SJSA1 (cell line): ENCODE measurements at regions not wholly inside any gene's neighbourhood (a gene's known extent, or its start where the extent isn't known, plus 50 kb on each side); places are given as distances from the start of the nearest gene placed in this dataset.
"Not testable (repeated sequence)": the region's sequence is repeated elsewhere in the genome, so short reads cannot be mapped to it uniquely, and the experiment has no call there.

Experiments
- DNase-seq, 2 experiments: peaks; one replicate each; pipeline ENCODE4 v3.0.0-alpha.2; 2015 to 2020; ENCODE audit warnings: low spot score in 2 of 2, low read depth in 1 of 2
- H3K27ac ChIP-seq: fragments of 250-450 bp; sonication (Bioruptor Pico); 2 replicates; pipeline ENCODE4 v1.5.1; 2020; ENCODE audit warnings: mild to moderate bottlenecking, moderate library complexity
- H3K27me3 ChIP-seq: fragments of 250-450 bp; sonication (Bioruptor Pico); replicated peaks from 2 replicates; pipeline ENCODE4 v1.5.1; 2020; ENCODE audit warnings: mild to moderate bottlenecking, moderate library complexity
- H3K36me3 ChIP-seq: fragments of 250-450 bp; sonication (Bioruptor Pico); 2 replicates; pipeline ENCODE4 v1.5.1; 2020; ENCODE audit warnings: mild to moderate bottlenecking
- H3K4me1 ChIP-seq: fragments of 250-450 bp; sonication (Bioruptor Pico); replicated peaks from 2 replicates; pipeline ENCODE4 v1.6.1; 2021; ENCODE audit warnings: mild to moderate bottlenecking
- H3K4me3 ChIP-seq: fragments of 250-450 bp; sonication (Bioruptor Pico); 2 replicates; pipeline ENCODE4 v1.5.1; 2020; ENCODE audit warnings: mild to moderate bottlenecking
- H3K9me3 ChIP-seq: fragments of 250-450 bp; sonication (Bioruptor Pico); replicated peaks from 2 replicates; pipeline ENCODE4 v1.5.1; 2020; ENCODE audit warnings: mild to moderate bottlenecking

DNA sequence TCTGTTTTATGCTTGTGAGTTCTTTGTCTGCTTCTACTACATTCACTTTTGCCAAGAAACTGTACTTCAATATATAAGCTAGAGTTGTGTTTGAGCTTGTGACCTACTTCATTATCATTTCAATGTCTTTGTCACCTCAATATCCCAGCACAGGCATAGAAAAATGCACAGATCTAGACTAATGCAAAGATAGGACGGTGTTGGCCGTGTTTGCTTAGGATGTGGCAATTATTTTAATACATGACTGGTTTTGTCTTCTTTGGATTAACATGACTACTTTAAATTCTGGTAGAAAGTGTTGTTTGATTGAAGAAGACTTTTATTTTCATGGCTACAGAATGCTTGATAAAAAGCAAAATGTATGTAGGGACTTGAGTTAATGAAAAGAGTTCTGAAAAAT, 1075.0 kb upstream of the GJE1 start:
- Histone ChIP-seq H3K4me3 (no peak overlapping the region), H3K9me3 (no peaks in the 10 kb centered on the region), H3K36me3 (no peaks in the 10 kb centered on the region), H3K27ac (no peak overlapping the region), H3K27me3 (no peaks in the 10 kb centered on the region), H3K4me1 (no peaks in the 10 kb centered on the region)
- no peak for DNase-seq

DNA sequence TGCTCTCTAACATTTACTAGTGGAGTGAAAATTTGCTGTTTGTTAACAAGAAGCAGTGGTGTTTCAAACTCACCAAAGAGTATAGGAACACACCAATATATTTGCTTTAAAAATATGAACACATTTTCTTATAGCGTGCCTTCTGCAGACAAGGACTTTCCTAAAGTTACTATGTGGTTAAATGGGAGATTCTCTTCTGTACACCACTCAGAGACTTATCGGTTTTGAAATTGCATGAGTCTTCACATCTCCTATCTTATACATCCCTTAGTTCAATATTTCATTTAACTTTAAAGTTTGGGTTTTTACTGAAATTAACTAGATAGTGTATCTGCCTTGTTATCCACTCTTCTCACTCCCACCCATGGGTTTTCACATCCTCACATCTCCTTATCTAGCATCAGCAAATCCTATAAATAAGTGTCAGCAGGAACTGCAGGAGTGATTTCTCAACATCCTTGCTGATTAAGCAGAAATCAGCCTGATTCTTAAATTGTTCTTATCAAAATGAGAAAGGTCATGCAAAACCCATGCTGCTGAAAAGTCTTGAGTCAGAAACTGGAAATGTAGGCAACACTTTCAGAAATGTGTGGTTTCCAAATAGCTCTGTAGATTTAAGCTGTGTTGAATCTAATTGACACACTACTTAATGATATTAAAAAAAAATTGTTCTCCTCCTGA, 1075.6 kb upstream of the GJE1 start:
- no peaks in the 10 kb centered on the region for H3K27me3 ChIP-seq
- H3K9me3 ChIP-seq: no peaks in the 10 kb centered on the region
- no peaks in the 10 kb centered on the region for H3K36me3 ChIP-seq
- H3K4me3 ChIP-seq: no peak overlapping the region
- no peaks in the 10 kb centered on the region for H3K4me1 ChIP-seq
- no peak overlapping the region for H3K27ac ChIP-seq
- DNase-seq: no peak

- Histone ChIP-seq H3K27me3 (no peaks in the 10 kb centered on the region), H3K4me3 (no peak overlapping the region), H3K27ac (no peak overlapping the region), H3K9me3 (0 out of 2 replicates have a peak, but pooled peaks cover 2% of the 10 kb centered on the region), H3K4me1 (peaks cover 4% of the 10 kb centered on the region; the same call in 1 of the 2 replicates), H3K36me3 (no peaks in the 10 kb centered on the region)
- no peak for DNase-seq
Measured at GRCh38 chr6:141050471-141050870, 1082.3 kb upstream of the GJE1 start.

GRCh38 chr6:141048451-141048850, 1084.3 kb upstream of the GJE1 start:
- Histone ChIP-seq H3K27ac (no peak overlapping the region), H3K4me3 (no peak overlapping the region), H3K27me3 (no peaks in the 10 kb centered on the region), H3K9me3 (0 out of 2 replicates have a peak, but pooled peaks cover 2% of the 10 kb centered on the region), H3K36me3 (no peaks in the 10 kb centered on the region), H3K4me1 (peaks cover 4% of the 10 kb centered on the region; the same call in 1 of the 2 replicates)
- DNase-seq: no peak

- not testable (repeated sequence) for H3K27me3 ChIP-seq, H3K4me3 ChIP-seq, H3K27ac ChIP-seq, H3K9me3 ChIP-seq, H3K36me3 ChIP-seq, H3K4me1 ChIP-seq
- DNase-seq: peak in 1 of 2 experiments; percentile 28
Measured at GRCh38 chr6:141046496-141046895, 1086.2 kb upstream of the GJE1 start.

DNA sequence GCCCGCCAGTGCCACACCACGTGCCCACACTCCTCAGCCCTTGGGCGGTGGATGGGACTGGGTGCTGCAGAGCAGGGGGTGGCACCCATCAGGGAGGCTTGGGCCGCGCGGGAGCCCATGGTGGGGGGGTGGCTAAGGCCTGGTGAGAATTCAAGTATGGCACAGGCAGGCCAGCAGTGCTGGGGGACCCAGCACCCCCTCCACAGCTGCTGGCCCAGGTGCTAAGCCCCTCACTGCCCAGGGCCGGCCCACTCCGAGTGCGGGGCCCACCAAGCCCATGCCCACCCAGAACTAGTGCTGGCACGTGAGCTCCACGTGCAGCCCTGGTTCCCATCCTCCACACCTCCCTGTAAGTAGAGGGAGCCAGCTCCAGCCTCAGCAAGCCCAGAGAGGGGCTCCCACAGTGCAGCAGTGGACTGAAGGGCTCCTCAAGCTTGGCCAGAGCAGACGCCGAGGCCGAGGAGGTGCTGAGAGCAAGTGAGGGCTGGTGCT, 1091.1 kb upstream of the GJE1 start:
- H3K36me3 ChIP-seq: no peaks in the 10 kb centered on the region
- peaks cover 4% of the 10 kb centered on the region; the same call in 1 of the 2 replicates for H3K4me1 ChIP-seq
- H3K27ac ChIP-seq: no peak overlapping the region
- no peaks in the 10 kb centered on the region for H3K9me3 ChIP-seq
- no peak for DNase-seq
- H3K27me3 ChIP-seq: no peaks in the 10 kb centered on the region
- H3K4me3 ChIP-seq: no peak overlapping the region

GRCh38 chr6:141035312-141036200, 1097.2 kb upstream of the GJE1 start:
- no peaks in the 10 kb centered on the region for H3K4me1 ChIP-seq
- no peak overlapping the region for H3K27ac ChIP-seq
- no peaks in the 10 kb centered on the region for H3K36me3 ChIP-seq
- H3K9me3 ChIP-seq: no peaks in the 10 kb centered on the region
- no peaks in the 10 kb centered on the region for H3K27me3 ChIP-seq
- no peak overlapping the region for H3K4me3 ChIP-seq
- DNase-seq: no peak

GRCh38 chr6:141033101-141033500, 1099.6 kb upstream of the GJE1 start:
- H3K4me3 ChIP-seq: no peak overlapping the region
- H3K27me3 ChIP-seq: no peaks in the 10 kb centered on the region
- no peaks in the 10 kb centered on the region for H3K4me1 ChIP-seq
- no peaks in the 10 kb centered on the region for H3K36me3 ChIP-seq
- DNase-seq: no peak
- no peaks in the 10 kb centered on the region for H3K9me3 ChIP-seq
- H3K27ac ChIP-seq: no peak overlapping the region

DNA sequence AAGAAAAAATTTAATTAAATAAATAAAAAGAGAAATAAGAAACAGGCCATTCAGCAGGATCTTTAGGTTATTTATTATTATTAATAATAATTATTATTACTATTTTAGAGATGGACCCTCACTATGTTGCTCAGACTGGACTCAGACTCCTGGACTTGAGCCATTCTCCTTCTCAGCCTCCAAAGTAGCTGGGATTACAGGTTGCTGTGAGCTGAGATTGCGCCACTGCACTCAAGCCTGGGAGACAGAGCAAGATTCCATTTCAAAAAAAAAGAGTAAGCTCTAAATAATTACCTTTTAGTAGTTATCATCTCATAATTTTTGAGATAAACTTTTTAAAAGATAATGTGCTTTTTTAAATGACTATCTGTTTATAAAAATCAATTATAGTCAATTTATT, 1102.8 kb upstream of the GJE1 start:
- no peak overlapping the region for H3K27ac ChIP-seq
- H3K9me3 ChIP-seq: no peaks in the 10 kb centered on the region

DNA sequence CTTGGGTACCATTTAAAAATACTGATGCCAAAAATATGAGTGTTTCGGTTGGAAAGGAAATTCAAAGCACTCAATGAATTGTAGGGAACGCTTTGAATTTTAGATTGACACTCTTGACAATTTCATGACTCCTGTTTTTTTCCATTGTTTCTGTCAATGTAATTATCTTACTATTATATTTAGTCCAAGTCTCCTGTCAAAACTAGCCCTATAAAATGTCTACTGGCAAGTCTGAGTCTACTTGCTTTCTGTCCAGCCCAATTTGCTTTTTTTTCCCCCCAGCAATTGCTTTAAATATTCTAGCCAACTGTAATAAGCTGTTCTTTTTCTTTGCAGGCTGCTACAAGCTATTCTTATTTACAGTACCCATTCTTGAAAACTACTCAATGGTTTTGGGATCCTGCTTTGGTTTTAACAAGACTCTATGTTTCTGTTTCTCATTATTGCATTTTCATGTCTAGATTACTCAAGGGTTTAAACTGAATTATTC, 1103.9 kb upstream of the GJE1 start:
- Histone ChIP-seq H3K27me3 (no peaks in the 10 kb centered on the region), H3K4me1 (no peaks in the 10 kb centered on the region), H3K4me3 (no peak overlapping the region), H3K27ac (no peak overlapping the region), H3K36me3 (no peaks in the 10 kb centered on the region), H3K9me3 (no peaks in the 10 kb centered on the region)
- no peak for DNase-seq

More for the DNA sequence above, 1102.8 kb upstream of the GJE1 start:
- Histone ChIP-seq H3K4me1 (no peaks in the 10 kb centered on the region), H3K36me3 (no peaks in the 10 kb centered on the region), H3K4me3 (no peak overlapping the region), H3K27me3 (no peaks in the 10 kb centered on the region)
- no peak for DNase-seq

DNA sequence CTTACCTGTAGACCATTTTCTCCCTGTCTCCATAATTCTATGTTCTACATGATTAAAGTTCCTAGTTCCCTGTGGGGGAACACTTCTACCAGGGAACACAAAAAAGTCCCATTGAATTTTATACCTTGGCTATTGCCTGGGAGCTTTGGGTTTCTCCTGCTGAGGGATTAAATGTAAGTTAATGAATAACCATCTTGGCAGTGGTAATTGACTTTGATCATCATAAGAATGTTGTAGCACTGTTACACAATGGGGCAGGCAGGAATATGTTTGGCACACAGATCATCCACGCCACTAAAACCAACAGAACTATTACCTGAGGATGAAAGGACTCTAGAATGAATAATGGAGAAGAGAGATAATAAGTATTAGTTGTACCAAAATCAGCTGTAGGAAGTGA, 1106.2 kb upstream of the GJE1 start:
- H3K27ac ChIP-seq: no peak overlapping the region
- H3K9me3 ChIP-seq: no peaks in the 10 kb centered on the region
- H3K4me3 ChIP-seq: no peak overlapping the region
- no peak for DNase-seq
- no peaks in the 10 kb centered on the region for H3K27me3 ChIP-seq
- no peaks in the 10 kb centered on the region for H3K36me3 ChIP-seq
- no peaks in the 10 kb centered on the region for H3K4me1 ChIP-seq

DNA sequence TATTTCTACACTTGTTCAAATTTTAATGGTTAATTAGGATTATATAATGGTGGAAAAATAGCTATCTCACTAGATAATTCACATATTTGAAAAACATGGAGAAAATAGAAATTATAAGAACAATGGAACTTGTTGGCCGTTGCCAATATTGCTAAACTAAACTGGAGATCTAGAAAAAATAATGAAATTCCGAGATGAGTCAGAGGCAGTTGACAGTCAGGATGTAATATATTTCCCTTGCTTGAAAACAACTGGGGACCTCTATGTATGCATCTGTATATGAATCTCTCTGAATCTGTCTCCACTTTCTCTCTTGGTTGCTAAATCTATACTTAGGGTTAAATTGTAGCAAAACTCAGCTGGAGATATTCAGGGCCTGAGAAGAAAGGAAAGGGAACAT, 1108.2 kb upstream of the GJE1 start:
- DNase-seq: no peak
- Histone ChIP-seq H3K36me3 (no peaks in the 10 kb centered on the region), H3K4me1 (no peaks in the 10 kb centered on the region), H3K27ac (no peak overlapping the region), H3K9me3 (no peaks in the 10 kb centered on the region), H3K27me3 (no peaks in the 10 kb centered on the region), H3K4me3 (no peak overlapping the region)

GRCh38 chr6:141017941-141018340, 1114.8 kb upstream of the GJE1 start:
- Histone ChIP-seq H3K27me3 (no peaks in the 10 kb centered on the region), H3K4me3 (no peak overlapping the region), H3K36me3 (no peaks in the 10 kb centered on the region), H3K4me1 (no peaks in the 10 kb centered on the region), H3K27ac (no peak overlapping the region), H3K9me3 (no peaks in the 10 kb centered on the region)
- no peak for DNase-seq

- no peak overlapping the region for H3K4me3 ChIP-seq
Measured at GRCh38 chr6:141000917-141001316, 1131.8 kb upstream of the GJE1 start.

More at GRCh38 chr6:141000917-141001316, 1131.8 kb upstream of the GJE1 start:
- no peaks in the 10 kb centered on the region for H3K36me3 ChIP-seq
- DNase-seq: no peak
- H3K9me3 ChIP-seq: no peaks in the 10 kb centered on the region
- H3K27ac ChIP-seq: no peak overlapping the region
- H3K4me1 ChIP-seq: no peaks in the 10 kb centered on the region
- no peaks in the 10 kb centered on the region for H3K27me3 ChIP-seq
